IMR-90 (cell line): ENCODE measurements at regions not wholly inside any gene's neighbourhood (a gene's known extent, or its start where the extent isn't known, plus 50 kb on each side); places are given as distances from the start of the nearest gene placed in this dataset.

Experiments used
- ATAC-seq: fragments of 200-7000 bp; cut with Tn5 transposase; 2 replicates; pipeline ENCODE4 v1.9.1; 2020; ENCODE audit warnings: low read depth, mild to moderate bottlenecking, moderate library complexity
- BruUV-seq: library from RNA; stranded (reverse); fragments of 400-500 nt; replicated peaks from 2 replicates; lab custom pipeline; 2021; lab: Mats Ljungman, UMichigan
- CTCF ChIA-PET: fragments of 300-600 bp; formaldehyde crosslinking; extraction: SDS; loops from one replicate; lab custom pipeline; 2021; ENCODE audit warnings: antibody characterized with exemption; lab: Yijun Ruan, JAX
- POLR2A ChIA-PET: fragments of 300-600 bp; sonication (Branson Sonifier 250); formaldehyde crosslinking; loops from one replicate; lab custom pipeline; 2022; ENCODE audit warnings: antibody characterized with exemption; ENCODE audit not compliant: unreplicated experiment; lab: Charles Lee
- DNase-seq: peaks from one replicate; pipeline ENCODE4 v3.0.0; 2013
- H2AFZ ChIP-seq: replicated peaks from 2 replicates; pipeline ENCODE3; 2013; ENCODE audit warnings: low read length, mild to moderate bottlenecking; ENCODE audit not compliant: poor library complexity
- H2AK5ac ChIP-seq: 2 replicates; pipeline ENCODE4 v1.6.1; 2013; ENCODE audit warnings: low read depth, low read length, inconsistent platforms
- H2AK9ac ChIP-seq: replicated peaks from 2 replicates; pipeline ENCODE3; 2013; ENCODE audit warnings: mild to moderate bottlenecking, low read depth, low read length, moderate library complexity; ENCODE audit not compliant: poor library complexity
- H2BK120ac ChIP-seq: 2 replicates; pipeline ENCODE4 v1.6.1; 2013; ENCODE audit warnings: low read depth, low read length, inconsistent platforms
- H2BK15ac ChIP-seq: 3 replicates; pipeline ENCODE4 v1.6.1; 2013; ENCODE audit warnings: low read depth, low read length, inconsistent platforms
- H2BK20ac ChIP-seq: 2 replicates; pipeline ENCODE4 v1.6.1; 2013; ENCODE audit warnings: low read depth, mild to moderate bottlenecking, inconsistent platforms, low read length, moderate library complexity
- H2BK5ac ChIP-seq: 2 replicates; pipeline ENCODE4 v1.6.1; 2013; ENCODE audit warnings: mild to moderate bottlenecking, low read depth, low read length, inconsistent platforms; ENCODE audit not compliant: poor library complexity, severe bottlenecking
- H3K14ac ChIP-seq: replicated peaks from 2 replicates; pipeline ENCODE4 v1.6.1; 2013; ENCODE audit warnings: low read depth, low read length, inconsistent platforms
- H3K18ac ChIP-seq: 2 replicates; pipeline ENCODE4 v1.6.1; 2013; ENCODE audit warnings: low read depth, low read length, control low read depth
- H3K23ac ChIP-seq: 2 replicates; pipeline ENCODE4 v1.6.1; 2013; ENCODE audit warnings: low read depth, low read length, inconsistent platforms
- H3K27ac ChIP-seq: 2 replicates; pipeline ENCODE4 v1.5.1; 2013; ENCODE audit warnings: mild to moderate bottlenecking, control low read depth, low read length; ENCODE audit not compliant: insufficient read depth
- H3K27me3 ChIP-seq: 2 replicates; pipeline ENCODE4 v1.6.1; 2013; ENCODE audit warnings: low read length; ENCODE audit not compliant: control insufficient read depth, insufficient read depth
- H3K36me3 ChIP-seq: 2 replicates; pipeline ENCODE4 v1.6.1; 2013; ENCODE audit warnings: low read length, mixed read lengths; ENCODE audit not compliant: control insufficient read depth, insufficient read depth
- H3K4ac ChIP-seq: 2 replicates; pipeline ENCODE4 v1.6.1; 2013; ENCODE audit warnings: low read depth, low read length, inconsistent platforms
- H3K4me1 ChIP-seq: 2 replicates; pipeline ENCODE4 v1.6.1; 2013; ENCODE audit warnings: low read length, mixed read lengths; ENCODE audit not compliant: control insufficient read depth, insufficient read depth
- H3K4me2 ChIP-seq: 2 replicates; pipeline ENCODE4 v1.6.1; 2013; ENCODE audit warnings: low read depth, mild to moderate bottlenecking, control low read depth, low read length, moderate library complexity
- H3K4me3 ChIP-seq: 2 replicates; pipeline ENCODE4 v1.5.1; 2013; ENCODE audit warnings: low read depth, mild to moderate bottlenecking, control low read depth, low read length, moderate library complexity; ENCODE audit not compliant: insufficient read depth
- H3K56ac ChIP-seq: 2 replicates; pipeline ENCODE4 v1.6.1; 2013; ENCODE audit warnings: low read length, inconsistent platforms; ENCODE audit not compliant: insufficient read depth; ENCODE audit errors: extremely low read depth
- H3K79me1 ChIP-seq, 2 experiments: 2 replicates each; pipeline ENCODE4 v1.6.1; 2013; ENCODE audit warnings: low read length in 2 of 2, inconsistent platforms in 1 of 2, low read depth in 1 of 2
- H3K9ac ChIP-seq: 2 replicates; pipeline ENCODE4 v1.6.1; 2013; ENCODE audit warnings: low read depth, low read length, control low read depth
- H3K9me1 ChIP-seq: 2 replicates; pipeline ENCODE4 v1.6.1; 2013; ENCODE audit warnings: low read length, inconsistent platforms; ENCODE audit not compliant: insufficient read depth
- H3K9me3 ChIP-seq: 2 replicates; pipeline ENCODE4 v1.6.1; 2013; ENCODE audit warnings: low read length; ENCODE audit not compliant: control insufficient read depth, insufficient read depth
- H4K20me1 ChIP-seq: 2 replicates; pipeline ENCODE4 v1.6.1; 2013; ENCODE audit warnings: low read length, inconsistent platforms; ENCODE audit not compliant: insufficient read depth
- H4K5ac ChIP-seq: 2 replicates; pipeline ENCODE4 v1.6.1; 2013; ENCODE audit warnings: mild to moderate bottlenecking, low read depth, low read length, control low read depth
- H4K8ac ChIP-seq, 2 experiments: 2 replicates each; pipeline ENCODE4 v1.6.1; 2013; ENCODE audit warnings: low read depth in 2 of 2, low read length in 2 of 2, control low read depth in 1 of 2, inconsistent platforms in 1 of 2
- H4K91ac ChIP-seq: 2 replicates; pipeline ENCODE4 v1.6.1; 2013; ENCODE audit warnings: low read depth, low read length, inconsistent platforms; ENCODE audit not compliant: insufficient read depth
- CEBPB ChIP-seq: IDR thresholded peaks from 2 replicates; pipeline ENCODE4 v1.6.1; 2012; ENCODE audit warnings: low read depth, low read length, improper control_type of control experiment
- FOS ChIP-seq: fragments of 150-350 bp; IDR thresholded peaks from 2 replicates; pipeline ENCODE4 v1.6.1; 2016; ENCODE audit warnings: low read depth, low read length
- MAFK ChIP-seq: IDR thresholded peaks from 2 replicates; pipeline ENCODE4 v1.6.1; 2012; ENCODE audit warnings: low read depth, low read length, improper control_type of control experiment
- NFE2L2 ChIP-seq: fragments of 150-350 bp; IDR thresholded peaks from 2 replicates; pipeline ENCODE4 v1.6.1; 2016; ENCODE audit warnings: low read depth, mild to moderate bottlenecking, low read length
- RAD21 ChIP-seq: IDR thresholded peaks from 2 replicates; pipeline ENCODE4 v1.6.1; 2012; ENCODE audit warnings: low read length, improper control_type of control experiment
- RCOR1 ChIP-seq: IDR thresholded peaks from 2 replicates; pipeline ENCODE4 v1.6.1; 2012; ENCODE audit warnings: mild to moderate bottlenecking, low read length, improper control_type of control experiment; ENCODE audit not compliant: insufficient replicate concordance
- RFX5 ChIP-seq: IDR thresholded peaks from 2 replicates; pipeline ENCODE4 v1.8.0; 2012; ENCODE audit warnings: low read depth, mild to moderate bottlenecking, low read length, moderate library complexity
- WGBS, 2 experiments: methylation state at CpG; one replicate each; pipeline versions ENCODE4 v1.1.5 to v1.1.7; 2013; ENCODE audit warnings: missing lambda C conversion rate in 2 of 2; ENCODE audit not compliant: insufficient read length in 1 of 2; ENCODE audit errors: extremely low coverage in 2 of 2; 5-methylcytosine and 5-hydroxymethylcytosine counted together
- dilution Hi-C: fragments of 300-500 bp; cut with HindIII; formaldehyde crosslinking; loops from one replicate; pipeline ENCODE4 v1.14.3; 2018; ENCODE audit warnings: low sequenced_read_pairs; ENCODE audit not compliant: unreplicated experiment
- in situ Hi-C: fragments of 300-500 bp; cut with MboI; formaldehyde crosslinking; loops from 3 replicates; pipeline ENCODE4 v1.14.3; 2019; ENCODE audit warnings: low sequenced_read_pairs, inconsistent platforms, mixed read lengths
- intact Hi-C: fragments of 100-400 bp; cut with micrococcal nuclease; formaldehyde crosslinking; loops from 2 replicates; pipeline ENCODE4 v1.10.0; 2022
- TF ChIP-seq, protein P1 (sequence below): fragments of 150-350 bp; IDR thresholded peaks from 2 replicates; pipeline ENCODE4 v1.6.1; 2017; ENCODE audit warnings: mild to moderate bottlenecking, antibody characterized with exemption, low read length, low read depth

DNA sequence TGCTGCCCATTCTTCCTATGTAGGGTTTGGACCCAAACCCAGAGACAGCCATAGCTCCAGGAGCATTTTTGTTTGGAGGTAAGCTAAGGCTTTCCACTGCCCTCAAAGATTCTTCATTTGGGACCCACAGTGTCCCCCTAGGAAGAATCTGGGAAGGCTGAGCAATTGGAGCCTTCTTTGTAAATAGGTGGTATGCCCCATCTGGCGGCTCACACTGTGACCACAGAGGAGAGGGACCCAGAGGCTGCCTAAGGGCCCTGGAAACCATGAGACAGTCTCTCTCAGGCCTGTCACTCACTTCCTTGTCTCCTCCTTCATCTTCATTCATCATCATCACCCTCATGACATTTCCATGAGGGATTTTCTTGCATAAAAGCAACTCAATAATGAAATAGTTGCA lies 215.4 kb upstream of the OSR1 start:
- in situ Hi-C loops (no loop called here), intact Hi-C loops (no loop called here), dilution Hi-C loops (no loop called here)
- Histone ChIP-seq H3K27me3 (peaks cover 13% of the 10 kb centered on the region), H3K4me3 (no peak overlapping the region), H3K4me1 (peaks cover 6% of the 10 kb centered on the region), H2BK15ac (no peak overlapping the region), H3K9me3 (no peaks in the 10 kb centered on the region), H3K23ac (no peak overlapping the region), H4K91ac (no peak overlapping the region), H2BK5ac (no peak overlapping the region), H3K56ac (no peak overlapping the region), H2BK120ac (no peak overlapping the region), H4K20me1 (no peaks in the 10 kb centered on the region), H3K36me3 (no peaks in the 10 kb centered on the region), H3K4me2 (no peak overlapping the region), H2AK5ac (no peak overlapping the region), H3K9ac (no peak overlapping the region), H4K5ac (no peak overlapping the region), H2AFZ (no peak overlapping the region), H3K14ac (no peak overlapping the region), H2AK9ac (no peak overlapping the region), H3K18ac (no peak overlapping the region), H3K79me1 (no peaks in the 10 kb centered on the region), H4K8ac (no peak overlapping the region), H3K27ac (no peak overlapping the region), H3K4ac (no peak overlapping the region), H2BK20ac (no peak overlapping the region), H3K9me1 (peaks cover 3% of the 10 kb centered on the region; the same call in 1 of the 2 replicates)
- no TSS peak for BruUV-seq
- POLR2A ChIA-PET, result no interaction called here
- TF ChIP-seq RAD21 (no peak), MAFK (no peak), RCOR1 (no peak), NFE2L2 (no peak), FOS (no peak), RFX5 (no peak), CEBPB (no peak)
- TF ChIP-seq, protein P1, sequence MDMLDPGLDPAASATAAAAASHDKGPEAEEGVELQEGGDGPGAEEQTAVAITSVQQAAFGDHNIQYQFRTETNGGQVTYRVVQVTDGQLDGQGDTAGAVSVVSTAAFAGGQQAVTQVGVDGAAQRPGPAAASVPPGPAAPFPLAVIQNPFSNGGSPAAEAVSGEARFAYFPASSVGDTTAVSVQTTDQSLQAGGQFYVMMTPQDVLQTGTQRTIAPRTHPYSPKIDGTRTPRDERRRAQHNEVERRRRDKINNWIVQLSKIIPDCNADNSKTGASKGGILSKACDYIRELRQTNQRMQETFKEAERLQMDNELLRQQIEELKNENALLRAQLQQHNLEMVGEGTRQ, result no peak
- CTCF ChIA-PET, result no interaction called here
- no peak for ATAC-seq
- no peak for DNase-seq
- WGBS, 2 experiments, result no CpG with 5 or more reads among the region's 1 CpG
